Amniotic epithelial cell (primary cell): ENCODE measurements at regions not wholly inside any gene's neighbourhood (a gene's known extent, or its start where the extent isn't known, plus 50 kb on each side); places are given as distances from the start of the nearest gene placed in this dataset.
A peak's percentile ranks its signal among the peaks of the same experiment; 100 is the strongest.

ENCODE experiments used
- DNase-seq: peaks from one replicate; pipeline ENCODE4 v3.0.0-alpha.2; 2010; ENCODE audit warnings: low read depth

DNA sequence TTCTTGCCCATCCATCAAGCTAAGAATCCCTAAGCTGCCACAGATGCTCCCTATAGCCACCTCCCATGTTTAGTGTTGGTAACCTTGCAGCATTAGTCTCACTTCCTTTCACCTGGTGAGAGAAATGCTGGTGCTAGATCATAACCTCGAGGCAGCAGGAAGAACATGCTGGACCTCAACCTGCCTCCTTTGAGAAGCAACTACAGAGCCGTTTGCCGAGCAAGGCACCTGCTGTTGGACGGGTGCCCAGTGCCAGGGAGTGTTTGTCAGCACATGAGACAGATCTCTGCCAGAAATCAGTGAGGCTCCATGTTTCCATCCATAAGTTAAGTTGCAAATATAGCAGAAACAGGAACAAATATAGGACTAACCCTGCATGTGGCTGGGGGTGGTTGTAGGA, 955.7 kb downstream of the TUSC7 start:
- DNase-seq = no peak

DNA sequence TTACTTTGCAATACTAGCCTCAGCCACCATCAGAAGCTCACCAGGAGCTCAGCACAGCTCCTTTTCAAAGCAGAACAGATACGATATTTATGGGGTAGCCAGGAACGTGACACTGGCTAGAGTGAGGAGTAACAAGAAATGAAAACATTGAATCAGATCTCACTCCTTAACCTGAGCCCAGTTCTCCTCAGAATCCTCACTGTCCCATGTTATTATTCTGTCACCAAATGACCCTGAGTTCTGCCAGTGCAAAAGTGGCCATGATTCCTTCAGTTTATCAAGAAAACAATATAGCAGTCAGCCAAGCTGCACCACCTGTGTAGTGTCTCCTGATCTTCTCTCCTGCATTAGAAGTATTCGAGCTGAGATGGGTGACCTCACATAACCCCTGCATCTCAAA, 956.7 kb downstream of the TUSC7 start:
- DNase-seq = no peak

DNA sequence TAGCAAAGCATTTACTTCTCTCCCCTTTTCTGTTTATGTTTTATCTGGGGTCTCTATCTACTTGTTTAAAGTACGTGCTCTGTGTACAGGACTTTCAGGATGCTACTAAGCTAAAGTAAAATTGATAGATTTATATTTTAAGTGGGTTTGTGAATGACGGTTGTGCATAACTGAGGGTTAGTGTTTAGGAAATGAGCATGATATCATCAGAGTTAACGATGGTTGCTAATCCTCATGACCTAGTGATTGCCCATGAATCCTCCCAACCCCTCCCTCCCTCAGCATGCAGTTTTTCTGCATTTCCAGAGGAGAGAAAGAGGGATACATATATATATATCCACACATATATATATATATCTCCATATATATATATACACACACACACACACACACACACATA, 957.2 kb downstream of the TUSC7 start:
- DNase-seq = peak; percentile 1

DNA sequence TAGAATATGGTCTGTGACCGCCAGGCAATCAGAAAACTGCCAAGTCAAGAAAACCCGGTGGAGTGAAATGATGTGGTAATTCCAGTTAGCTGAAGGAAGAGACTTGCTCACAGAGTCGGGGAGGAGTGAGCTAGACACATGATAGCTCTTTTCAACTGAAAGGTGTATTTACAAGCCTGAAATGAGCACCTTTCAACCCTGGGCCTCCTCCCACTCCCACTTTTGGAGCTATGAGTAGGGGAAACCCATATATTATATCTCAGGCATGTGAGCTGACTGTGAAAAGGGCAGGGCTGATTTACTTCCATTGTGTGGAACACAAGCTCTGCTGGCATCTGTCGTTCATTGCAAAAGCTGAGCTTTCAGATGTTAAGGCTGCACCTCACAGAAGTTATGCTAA, 960.2 kb downstream of the TUSC7 start:
- no peak for DNase-seq

DNA sequence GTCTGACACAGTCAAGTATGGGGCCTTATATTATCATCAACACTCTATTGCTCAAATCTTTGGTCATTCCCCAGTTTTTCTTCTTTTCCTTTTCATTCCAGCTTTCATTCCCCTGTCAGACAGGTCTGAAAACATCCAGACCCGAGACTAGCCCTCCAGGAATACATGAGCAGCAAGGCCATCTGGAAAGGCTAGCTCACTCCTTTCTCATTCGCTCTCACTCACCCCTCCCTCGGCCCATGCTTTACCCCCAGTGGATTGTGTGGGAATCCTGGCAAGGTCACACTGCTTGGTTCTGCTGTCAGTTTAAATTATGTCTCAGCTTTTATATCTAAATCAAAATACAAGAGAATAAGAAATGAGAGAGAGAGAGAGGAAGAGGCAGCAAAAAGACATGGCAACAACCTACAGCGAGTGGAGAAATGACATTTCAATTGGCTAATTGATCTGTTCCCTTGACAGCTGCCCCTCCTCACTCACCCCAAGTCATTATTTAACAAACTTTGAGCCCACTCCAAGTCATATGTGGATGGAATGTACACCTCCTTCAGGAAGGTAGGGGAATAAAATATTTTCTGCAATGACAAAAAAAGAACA, 962.2 kb downstream of the TUSC7 start:
- peak; percentile 32 for DNase-seq

DNA sequence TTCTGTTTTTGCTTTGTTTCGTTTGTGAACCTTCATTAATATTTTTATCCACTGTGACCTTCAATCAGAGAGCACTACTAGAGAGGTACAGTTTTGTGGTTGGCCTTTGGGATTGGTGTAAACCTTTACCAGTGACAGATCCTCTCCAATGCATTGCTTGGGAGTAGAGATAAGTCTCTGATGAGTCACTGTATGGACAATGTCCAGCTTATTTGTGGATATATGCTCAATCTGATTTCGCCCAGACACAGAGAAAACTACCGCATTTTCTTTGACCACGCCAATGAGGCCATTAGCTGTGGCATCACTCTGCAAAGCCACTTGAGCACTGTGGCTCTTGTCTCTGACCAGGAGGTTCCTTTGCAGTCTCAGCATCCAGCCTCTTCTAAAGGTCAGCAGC, 964.7 kb downstream of the TUSC7 start:
- no peak for DNase-seq

DNA sequence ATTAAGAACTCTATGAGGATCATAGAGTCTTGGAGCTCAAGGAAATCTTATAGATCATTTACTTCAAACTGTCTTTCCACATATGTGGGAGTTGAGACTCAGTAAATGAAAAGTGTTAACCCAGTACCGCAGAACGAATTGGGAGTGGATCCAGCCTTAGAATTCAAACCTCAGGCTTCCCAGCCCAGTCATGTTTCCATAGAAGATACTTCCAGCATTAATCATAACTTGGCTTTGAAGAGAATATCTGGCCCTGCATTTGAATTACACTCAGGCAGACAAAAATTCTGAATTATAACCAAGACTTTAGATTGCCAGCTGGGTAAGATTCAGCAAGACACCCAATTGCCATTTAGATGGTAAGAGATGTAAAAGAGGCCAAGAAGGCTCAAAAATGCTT, 972.0 kb downstream of the TUSC7 start:
- peak; percentile 1 for DNase-seq

DNA sequence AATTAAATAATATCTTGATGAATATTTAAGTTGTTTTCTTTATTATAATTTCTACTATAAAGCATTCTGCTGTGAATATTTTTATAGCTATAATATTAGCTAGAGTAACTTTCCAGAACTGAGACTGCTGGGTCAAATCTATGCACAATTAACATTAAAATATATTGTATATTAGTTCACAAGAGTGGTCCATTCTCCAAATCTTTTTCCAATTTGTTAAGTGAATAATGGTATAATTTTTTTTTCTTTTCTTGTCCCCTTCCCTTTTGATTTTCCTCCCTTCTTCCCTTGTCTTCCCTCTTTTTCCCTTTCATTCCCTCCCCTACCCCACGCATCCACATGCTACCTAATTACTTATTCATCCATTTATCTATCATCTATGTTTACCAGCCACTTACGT, 977.5 kb downstream of the TUSC7 start:
- no peak for DNase-seq

DNA sequence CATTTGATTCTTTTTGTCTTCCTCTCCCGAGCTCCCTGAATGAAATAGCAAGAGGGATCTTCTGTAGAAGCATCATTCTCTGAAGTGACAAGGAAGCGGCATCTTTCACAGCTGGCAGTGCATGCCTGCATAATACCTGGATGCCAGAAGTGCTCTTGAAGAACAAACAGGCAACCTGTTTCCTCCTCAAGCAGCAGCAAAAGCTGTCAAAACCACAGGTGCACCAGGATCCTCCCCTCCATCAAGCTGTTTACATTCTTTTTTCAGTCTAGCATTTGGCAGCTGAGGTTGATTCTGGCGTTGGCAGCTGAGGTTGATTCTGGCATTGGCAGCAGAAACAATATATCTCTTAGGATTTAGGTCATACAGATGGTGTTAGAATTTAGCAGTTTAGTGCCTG, 979.0 kb downstream of the TUSC7 start:
- no peak for DNase-seq

DNA sequence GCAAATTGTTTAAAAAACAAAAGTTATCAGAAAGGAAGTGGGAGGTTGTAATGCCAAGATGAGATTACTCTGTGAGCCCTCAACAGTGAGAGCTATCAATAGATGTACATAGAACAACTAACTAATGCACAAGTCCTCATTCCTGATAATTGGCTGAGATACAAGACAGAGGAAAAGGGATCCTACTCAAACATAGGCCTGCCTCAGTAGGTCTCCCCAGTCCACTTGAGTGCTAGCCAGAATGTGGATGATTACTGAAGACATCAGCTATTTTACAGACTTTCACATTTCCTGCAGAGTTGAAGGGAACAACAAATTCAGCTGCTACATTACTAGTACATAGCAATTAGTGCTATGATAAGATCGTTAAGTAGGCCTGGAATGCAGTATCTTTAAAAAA, 981.9 kb downstream of the TUSC7 start:
- no peak for DNase-seq

DNA sequence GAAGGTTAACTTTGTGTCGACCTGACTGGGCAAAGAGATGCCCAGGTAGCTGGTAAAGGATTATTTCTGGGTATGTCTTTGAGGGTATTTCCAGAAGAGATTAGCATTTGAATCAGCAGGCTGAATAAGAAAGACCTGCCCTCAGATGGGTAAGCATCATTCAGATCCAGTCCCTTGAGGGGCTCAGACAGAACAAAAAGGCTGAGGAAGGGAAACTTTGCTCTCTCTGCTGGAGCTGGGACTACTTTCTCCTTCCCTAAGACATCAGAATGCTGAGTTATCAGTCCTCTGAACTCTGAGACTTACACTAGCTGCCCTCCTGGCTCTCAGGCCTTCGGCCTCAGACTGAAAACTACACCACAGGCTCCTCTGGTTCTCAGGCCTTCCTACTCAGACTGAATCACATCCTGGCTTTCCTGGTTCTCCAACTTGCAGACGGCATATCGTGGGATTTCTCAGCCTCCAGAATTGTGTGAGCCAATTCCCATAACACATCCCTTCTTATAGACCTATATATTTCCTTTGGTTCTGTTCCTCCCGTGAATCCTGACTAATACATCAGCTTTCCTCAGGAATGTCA, 982.9 kb downstream of the TUSC7 start:
- DNase-seq = no peak

DNA sequence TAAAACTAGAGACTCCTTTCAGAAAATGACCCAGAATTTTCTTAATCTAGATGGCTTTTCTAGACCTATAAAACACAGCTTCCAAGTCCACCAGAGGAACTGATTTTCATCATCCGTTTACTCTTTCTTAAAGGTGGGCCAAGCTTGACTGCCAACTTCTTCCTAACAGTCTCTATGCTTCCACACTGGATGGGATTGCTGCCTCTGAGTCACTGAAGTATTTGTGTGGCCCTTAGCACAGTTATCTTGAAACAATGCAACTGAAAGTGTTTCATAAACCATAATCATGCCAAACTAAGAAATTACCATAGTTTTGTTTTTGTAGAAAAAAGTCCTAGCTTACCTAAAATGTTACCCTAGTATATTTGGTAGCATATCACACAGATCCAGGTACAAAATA, 985.7 kb downstream of the TUSC7 start:
- DNase-seq = no peak

DNA sequence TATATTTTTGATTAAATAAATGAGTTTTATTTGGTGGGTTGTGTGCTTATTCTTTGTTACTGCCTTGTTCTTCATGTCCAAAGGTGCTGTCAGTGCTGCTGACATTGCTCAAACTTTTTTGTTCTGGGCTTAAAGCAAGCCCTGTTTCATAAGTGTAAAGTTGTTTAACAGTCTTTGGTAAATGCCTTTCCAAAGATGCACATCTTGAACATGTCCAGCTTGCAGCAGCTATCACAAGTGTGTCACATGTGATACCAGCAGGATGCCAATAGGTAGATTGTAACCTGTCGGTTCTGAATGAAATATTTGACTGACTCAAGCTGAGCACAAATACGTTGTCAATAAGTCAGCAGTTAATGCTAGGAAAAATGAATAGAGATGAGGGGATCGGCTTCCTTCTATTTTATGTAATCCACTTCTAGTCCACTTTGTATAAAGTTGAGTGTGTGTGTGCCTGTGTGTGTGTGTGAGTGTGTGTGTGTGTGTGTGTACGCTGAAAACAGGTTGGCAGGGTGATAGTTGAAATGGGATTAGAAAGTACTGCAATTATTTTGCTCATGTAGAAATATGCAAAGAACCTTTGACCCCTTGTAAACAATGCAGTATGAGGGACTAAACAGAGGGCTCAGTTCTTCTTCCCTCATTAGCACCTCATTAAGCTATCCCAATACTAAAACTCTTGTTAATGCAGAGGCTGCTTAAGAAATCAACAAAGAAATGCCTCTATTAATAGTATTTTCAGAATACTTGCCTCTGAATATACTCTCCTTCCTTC, 986.5 kb downstream of the TUSC7 start:
- DNase-seq = no peak

DNA sequence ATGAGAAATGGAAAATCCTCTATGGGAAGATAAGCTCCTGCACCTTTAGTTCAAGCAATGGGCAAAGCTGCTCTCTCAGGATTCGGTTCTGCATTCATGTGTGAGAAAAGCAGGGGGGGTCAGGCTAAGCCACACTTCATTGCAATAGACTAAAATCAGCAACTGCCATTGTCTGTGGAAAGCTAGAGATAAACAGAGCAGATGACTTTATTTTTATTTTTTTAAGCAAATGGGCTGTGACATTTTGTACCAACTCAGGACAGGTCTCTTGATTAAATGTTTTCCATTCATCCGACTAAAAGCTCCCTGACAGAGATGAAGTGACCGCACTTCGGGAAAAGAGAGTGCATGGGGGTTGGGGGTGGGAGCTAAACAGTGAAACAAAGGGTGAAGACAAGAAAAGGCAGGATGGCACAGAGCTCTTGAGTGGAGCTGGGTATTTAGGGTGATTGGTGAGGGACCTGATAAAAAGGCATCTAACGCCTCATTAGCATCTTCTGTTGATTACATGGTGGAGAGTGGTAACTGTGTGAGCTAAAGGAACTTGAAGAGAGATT, 987.4 kb downstream of the TUSC7 start:
- DNase-seq = no peak

DNA sequence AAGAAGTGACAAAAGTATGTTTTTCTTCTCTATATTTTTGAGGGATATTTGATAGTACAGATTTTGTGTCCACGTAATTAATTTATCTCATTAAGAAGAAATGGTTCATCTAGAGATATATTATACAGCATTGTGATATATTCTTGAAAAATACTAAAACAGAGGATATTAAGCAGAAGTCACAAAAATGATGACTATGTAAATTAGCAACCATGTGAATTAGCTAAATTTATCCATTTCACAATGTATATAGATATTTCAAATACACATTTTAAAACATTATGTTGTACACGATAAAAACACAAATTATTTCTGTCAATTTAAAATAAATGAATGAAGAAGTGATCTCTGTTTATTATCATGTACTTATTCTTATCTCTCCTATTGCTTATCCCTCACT, 989.5 kb downstream of the TUSC7 start:
- DNase-seq = no peak

DNA sequence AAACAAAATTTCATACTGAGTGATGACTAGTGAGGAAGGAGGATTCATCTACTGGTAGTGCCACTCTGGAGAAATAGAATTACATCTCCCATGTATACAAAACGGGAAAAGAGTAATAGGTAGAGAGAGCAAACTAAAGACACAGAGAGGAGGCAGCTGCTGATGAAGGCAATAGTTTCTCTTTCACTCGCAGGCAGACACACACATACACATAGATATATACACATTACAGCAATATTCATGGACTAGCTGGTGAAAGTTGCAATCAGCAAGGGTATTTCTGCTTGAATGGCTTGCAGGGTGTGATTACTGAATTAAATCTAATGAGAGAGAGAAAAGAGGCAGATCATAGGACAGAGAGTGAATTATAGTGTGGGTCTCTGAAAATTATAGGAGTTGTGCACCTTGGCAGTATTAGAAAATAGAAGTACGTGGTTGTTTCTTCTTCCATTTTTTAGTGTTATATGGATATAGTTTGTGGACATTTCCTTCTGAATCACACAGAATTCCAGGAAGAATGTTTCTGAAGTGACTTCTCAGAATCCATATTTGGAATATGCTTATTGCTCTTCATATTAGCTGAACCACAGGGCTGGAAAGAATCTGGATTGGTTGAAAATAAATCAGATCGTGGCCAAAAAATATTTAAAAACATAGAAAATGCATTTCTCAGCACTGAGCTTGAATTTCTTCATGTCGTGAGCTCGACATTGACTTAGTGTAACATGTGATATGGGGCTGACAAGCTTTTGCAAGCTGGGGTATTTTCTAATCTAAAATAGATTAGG, 991.2 kb downstream of the TUSC7 start:
- no peak for DNase-seq

DNA sequence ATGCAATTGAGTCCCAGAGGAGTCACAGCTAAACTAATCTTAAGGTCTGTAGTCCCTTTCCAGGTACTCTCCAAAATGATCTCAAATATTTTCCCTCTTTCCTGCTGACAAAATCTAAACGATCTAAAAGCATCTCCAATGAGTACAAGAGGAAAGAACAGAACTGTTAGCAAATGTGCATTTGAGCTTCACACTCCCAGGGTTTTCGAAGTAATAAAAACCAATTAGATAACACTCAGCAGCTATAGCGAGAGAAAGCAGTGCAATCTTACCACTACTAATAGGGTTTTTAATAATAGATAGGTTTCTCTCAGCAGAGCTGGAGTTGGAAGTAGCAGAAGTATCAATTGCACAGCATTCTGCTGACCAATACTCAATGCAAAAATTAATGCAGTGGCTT, 995.4 kb downstream of the TUSC7 start:
- no peak for DNase-seq

DNA sequence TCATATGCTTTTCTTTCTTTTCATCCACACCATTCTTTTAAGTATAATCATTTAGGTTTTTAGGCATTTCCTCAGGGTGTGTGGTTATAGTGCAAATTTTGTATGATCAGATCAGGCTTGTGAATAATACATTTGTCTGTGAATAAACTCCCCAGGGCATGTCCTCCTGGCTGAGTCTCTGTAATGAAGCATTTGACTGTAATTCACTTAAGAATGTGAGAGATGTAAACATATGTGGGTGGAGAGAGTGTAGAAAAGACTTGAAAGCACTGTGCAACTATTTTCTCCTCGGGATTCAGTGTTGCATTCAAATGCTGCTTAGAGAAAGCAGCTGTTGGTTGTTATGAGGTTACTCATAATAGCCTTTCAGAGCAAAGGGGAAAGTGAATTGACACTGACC, 996.5 kb downstream of the TUSC7 start:
- no peak for DNase-seq

DNA sequence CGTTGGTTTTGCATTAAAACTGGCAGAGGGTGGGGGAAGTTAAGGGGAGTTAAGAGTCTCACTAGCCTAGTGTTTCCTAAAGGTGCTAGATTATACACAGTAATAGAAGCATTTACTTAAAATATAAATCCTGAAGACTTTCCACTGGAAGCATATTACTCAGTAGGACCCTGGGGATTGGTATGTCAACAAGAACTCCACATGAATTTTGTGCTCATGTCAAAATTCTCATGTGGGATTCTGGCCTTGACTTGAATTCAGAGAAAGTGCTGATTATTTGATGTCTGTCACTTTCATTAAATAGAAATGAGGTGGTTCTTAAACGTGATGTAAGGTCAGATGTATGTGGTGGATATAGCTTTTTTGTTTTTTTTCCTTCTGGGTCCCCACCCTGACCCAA, 997.2 kb downstream of the TUSC7 start:
- DNase-seq = no peak

DNA sequence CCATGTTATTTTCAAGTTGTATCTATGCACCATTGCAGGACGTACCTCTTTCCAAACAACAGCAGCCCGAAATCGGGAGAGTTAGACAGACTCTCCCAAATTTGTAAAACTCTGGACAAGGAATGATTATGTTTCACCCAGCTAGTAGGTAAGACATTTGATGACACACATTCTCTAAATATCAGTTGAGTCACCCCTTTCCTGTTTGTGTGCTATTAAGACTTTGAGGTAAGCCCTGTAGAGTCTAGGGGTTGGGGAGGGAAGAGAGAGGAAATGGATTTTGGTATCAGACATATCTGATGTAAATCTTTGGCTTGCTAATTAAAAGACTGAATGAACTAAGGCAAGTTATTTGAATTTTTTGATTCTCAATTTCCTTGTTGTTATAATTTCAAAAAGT, 999.0 kb downstream of the TUSC7 start:
- no peak for DNase-seq

DNA sequence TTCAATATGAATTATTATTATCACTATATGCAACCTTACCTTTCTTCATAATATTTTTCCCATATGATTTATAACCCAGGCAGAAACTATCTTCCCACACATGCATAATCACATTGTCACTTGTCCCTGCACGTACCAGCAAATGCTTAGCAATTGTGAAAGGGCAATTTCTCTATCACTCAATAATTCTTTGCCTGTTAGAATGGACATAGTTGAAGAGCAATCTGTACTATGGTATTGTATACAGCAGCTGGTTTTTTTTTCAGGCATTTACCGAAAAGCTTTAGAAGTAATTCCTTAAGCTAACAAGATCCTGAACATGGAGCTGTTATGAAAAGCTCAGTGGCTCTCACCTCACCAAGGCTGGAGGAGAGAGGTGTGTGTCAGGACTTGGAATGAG, 999.5 kb downstream of the TUSC7 start:
- no peak for DNase-seq

DNA sequence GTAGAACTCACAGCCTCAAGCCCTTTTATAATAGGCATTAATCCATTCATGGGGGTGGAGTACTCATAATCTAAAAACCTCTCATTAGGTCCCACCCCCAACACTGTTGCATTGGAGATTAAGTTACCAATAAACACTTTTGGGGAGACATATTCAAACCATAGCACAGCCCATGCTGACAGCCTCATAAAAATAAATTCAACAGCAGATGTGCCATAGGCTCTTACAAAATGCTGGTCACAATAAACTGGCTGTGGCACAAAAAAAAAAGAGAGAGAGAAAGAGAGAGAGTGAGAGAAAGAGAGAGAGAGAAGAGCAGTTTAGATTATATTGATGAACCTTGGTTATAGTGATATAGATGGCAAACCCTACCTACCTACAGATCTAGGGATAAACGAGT, 1000.9 kb downstream of the TUSC7 start:
- DNase-seq = no peak
